ENCODE measurements at regions not wholly inside any gene's neighbourhood (a gene's known extent, or its start where the extent isn't known, plus 50 kb on each side); places are given as distances from the start of the nearest gene placed in this dataset.

DNA sequence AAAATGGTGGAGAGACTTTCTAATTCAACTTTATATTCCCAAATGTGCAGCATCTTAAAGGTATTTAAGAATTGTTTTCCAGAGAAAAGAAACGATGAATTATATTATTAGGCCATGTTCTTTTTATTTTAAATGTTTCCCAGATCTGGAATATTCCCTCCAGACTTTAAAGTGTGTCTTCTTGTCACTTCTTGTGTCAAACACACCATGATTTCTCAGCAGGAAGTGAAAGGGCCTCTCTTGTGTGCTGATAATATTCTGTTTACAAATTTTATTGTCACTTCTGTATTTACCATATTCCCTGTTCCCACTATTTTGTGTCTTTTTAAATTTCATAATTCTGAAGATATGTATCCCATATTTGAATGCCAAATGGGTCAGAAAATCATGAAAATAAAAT is 455.0 kb upstream of the FLRT2 start:
- TF ChIP-seq POLR2AphosphoS5 (IDR thresholded peaks at IDR 0.05; ENCODE audit: low read depth, low read length) (no peak), SIN3A (IDR thresholded peaks at IDR 0.05; ENCODE audit: borderline replicate concordance, insufficient read depth, low read length) (no peak), FOXP2 (optimal IDR thresholded peaks at IDR 0.05; ENCODE audit: borderline replicate concordance, extremely low read depth, extremely low read length, insufficient read depth) (no peak), TAF1 (IDR thresholded peaks at IDR 0.05; ENCODE audit: borderline replicate concordance, insufficient read depth, low read length) (no peak)
- TF ChIP-seq, protein P1, sequence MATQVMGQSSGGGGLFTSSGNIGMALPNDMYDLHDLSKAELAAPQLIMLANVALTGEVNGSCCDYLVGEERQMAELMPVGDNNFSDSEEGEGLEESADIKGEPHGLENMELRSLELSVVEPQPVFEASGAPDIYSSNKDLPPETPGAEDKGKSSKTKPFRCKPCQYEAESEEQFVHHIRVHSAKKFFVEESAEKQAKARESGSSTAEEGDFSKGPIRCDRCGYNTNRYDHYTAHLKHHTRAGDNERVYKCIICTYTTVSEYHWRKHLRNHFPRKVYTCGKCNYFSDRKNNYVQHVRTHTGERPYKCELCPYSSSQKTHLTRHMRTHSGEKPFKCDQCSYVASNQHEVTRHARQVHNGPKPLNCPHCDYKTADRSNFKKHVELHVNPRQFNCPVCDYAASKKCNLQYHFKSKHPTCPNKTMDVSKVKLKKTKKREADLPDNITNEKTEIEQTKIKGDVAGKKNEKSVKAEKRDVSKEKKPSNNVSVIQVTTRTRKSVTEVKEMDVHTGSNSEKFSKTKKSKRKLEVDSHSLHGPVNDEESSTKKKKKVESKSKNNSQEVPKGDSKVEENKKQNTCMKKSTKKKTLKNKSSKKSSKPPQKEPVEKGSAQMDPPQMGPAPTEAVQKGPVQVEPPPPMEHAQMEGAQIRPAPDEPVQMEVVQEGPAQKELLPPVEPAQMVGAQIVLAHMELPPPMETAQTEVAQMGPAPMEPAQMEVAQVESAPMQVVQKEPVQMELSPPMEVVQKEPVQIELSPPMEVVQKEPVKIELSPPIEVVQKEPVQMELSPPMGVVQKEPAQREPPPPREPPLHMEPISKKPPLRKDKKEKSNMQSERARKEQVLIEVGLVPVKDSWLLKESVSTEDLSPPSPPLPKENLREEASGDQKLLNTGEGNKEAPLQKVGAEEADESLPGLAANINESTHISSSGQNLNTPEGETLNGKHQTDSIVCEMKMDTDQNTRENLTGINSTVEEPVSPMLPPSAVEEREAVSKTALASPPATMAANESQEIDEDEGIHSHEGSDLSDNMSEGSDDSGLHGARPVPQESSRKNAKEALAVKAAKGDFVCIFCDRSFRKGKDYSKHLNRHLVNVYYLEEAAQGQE (IDR thresholded peaks at IDR 0.05; ENCODE audit: insufficient read depth in 1 of 2, low read depth in 2 of 2, low read length in 2 of 2): no peak
